ENCODE measurements at regions not wholly inside any gene's neighbourhood (a gene's known extent, or its start where the extent isn't known, plus 50 kb on each side); places are given as distances from the start of the nearest gene placed in this dataset.

- no peak for TF ChIP-seq ZC3H10 (CRISPR knock-in tag; IDR thresholded peaks at IDR 0.05)
- no peak for TF ChIP-seq TSHZ2 (CRISPR knock-in tag; IDR thresholded peaks at IDR 0.05)
- no peak for TF ChIP-seq CSRNP3 (CRISPR knock-in tag; IDR thresholded peaks at IDR 0.05)
- no peak for TF ChIP-seq ZNF70 (CRISPR knock-in tag; IDR thresholded peaks at IDR 0.05)
- TF ChIP-seq PPARA (CRISPR knock-in tag; IDR thresholded peaks at IDR 0.05; ENCODE audit: borderline replicate concordance) = no peak
- no peak for ATAC-seq
These were observed 201.4 kb downstream of the INHBA start for GRCh38 chr7:41501466-41501865.

- TF ChIP-seq ZC3H10 (CRISPR knock-in tag; IDR thresholded peaks at IDR 0.05) (no peak), ARNTL (CRISPR knock-in tag; IDR thresholded peaks at IDR 0.05; ENCODE audit: borderline replicate concordance, low read depth) (no peak)
- no peak for ATAC-seq
These were observed 201.9 kb downstream of the INHBA start for GRCh38 chr7:41501006-41501405.

GRCh38 chr7:41492603-41493002 is 210.3 kb downstream of the INHBA start:
- no peak for ATAC-seq
- TF ChIP-seq SNAI2 (CRISPR knock-in tag; IDR thresholded peaks at IDR 0.05) = no peak
- no peak for TF ChIP-seq ISL1 (CRISPR knock-in tag; IDR thresholded peaks at IDR 0.05)
- TF ChIP-seq CSRNP3 (CRISPR knock-in tag; IDR thresholded peaks at IDR 0.05) = no peak
- no peak for TF ChIP-seq CSDC2 (CRISPR knock-in tag; IDR thresholded peaks at IDR 0.05)
- TF ChIP-seq TOX (CRISPR knock-in tag; IDR thresholded peaks at IDR 0.05; ENCODE audit: borderline replicate concordance) = no peak
- no peak for TF ChIP-seq CREB5 (CRISPR knock-in tag; IDR thresholded peaks at IDR 0.05; ENCODE audit: low read depth)
- TF ChIP-seq ZNF565 (CRISPR knock-in tag; conservative IDR thresholded peaks at IDR 0.05; ENCODE audit: low read depth) = no peak
- no peak for TF ChIP-seq ESRRG (CRISPR knock-in tag; IDR thresholded peaks at IDR 0.05)
- TF ChIP-seq ZNF70 (CRISPR knock-in tag; IDR thresholded peaks at IDR 0.05) = no peak
- no peak for TF ChIP-seq ZC3H10 (CRISPR knock-in tag; IDR thresholded peaks at IDR 0.05)
- TF ChIP-seq POU6F1 (CRISPR knock-in tag; IDR thresholded peaks at IDR 0.05; ENCODE audit: borderline replicate concordance, low read depth) = no peak
- TF ChIP-seq TSHZ2 (CRISPR knock-in tag; IDR thresholded peaks at IDR 0.05) = no peak
- no peak for TF ChIP-seq GLIS3 (CRISPR knock-in tag; IDR thresholded peaks at IDR 0.05)
- TF ChIP-seq ARNTL (CRISPR knock-in tag; IDR thresholded peaks at IDR 0.05; ENCODE audit: borderline replicate concordance, low read depth) = no peak
- TF ChIP-seq ZNF8 (CRISPR knock-in tag; IDR thresholded peaks at IDR 0.05) = no peak
- TF ChIP-seq TCF4 (CRISPR knock-in tag; IDR thresholded peaks at IDR 0.05; ENCODE audit: borderline replicate concordance) = no peak

All from SK-N-SH treated with all-trans-retinoic acid at 6 μM for 48 hours (cell line).